Psoas muscle (tissue), 7 donors: ENCODE measurements at regions not wholly inside any gene's neighbourhood (a gene's known extent, or its start where the extent isn't known, plus 50 kb on each side); places are given as distances from the start of the nearest gene placed in this dataset.

ENCODE experiments used
- ATAC-seq, 4 donors: fragments of 200-7000 bp; cut with Tn5 transposase; one replicate each; pipeline ENCODE4 v1.9.1; 2020; ENCODE audit warnings: moderate library complexity in 3 of 4, mild to moderate bottlenecking in 2 of 4
- DNase-seq, 2 donors: peaks; one replicate each; pipeline ENCODE4 v3.0.0-alpha.2; 2020
- H3K27ac ChIP-seq: fragments of 200-600 bp; one replicate; pipeline ENCODE4 v1.8.0; 2022
- H3K27me3 ChIP-seq, 3 donors: fragments of 200-600 bp in 1 of 3; one replicate each; pipeline versions ENCODE4 v1.6.1 to v1.8.0; 2013 to 2022; ENCODE audit warnings: low read length in 2 of 3, mild to moderate bottlenecking in 2 of 3, moderate library complexity in 1 of 3; ENCODE audit not compliant: insufficient read depth in 3 of 3
- H3K36me3 ChIP-seq, 2 donors: fragments of 200-600 bp in 1 of 2; one replicate each; pipeline versions ENCODE4 v1.6.1 to v1.8.0; 2013 to 2022; ENCODE audit warnings: low read depth in 1 of 2, mild to moderate bottlenecking in 1 of 2, moderate library complexity in 1 of 2; ENCODE audit not compliant: insufficient read depth in 1 of 2
- H3K4me1 ChIP-seq: fragments of 200-600 bp; one replicate; pipeline ENCODE4 v1.8.0; 2022
- H3K4me3 ChIP-seq: fragments of 200-600 bp; one replicate; pipeline ENCODE4 v1.8.0; 2022; ENCODE audit warnings: mild to moderate bottlenecking
- H3K9me3 ChIP-seq: fragments of 200-600 bp; one replicate; pipeline ENCODE4 v1.8.0; 2022
- WGBS, 3 donors: extraction: QIAGEN DNeasy Blood & Tissue Kit; methylation state at CpG; one replicate each; pipeline versions ENCODE4 v1.1.6 to v1.1.7; 2013; 5-methylcytosine and 5-hydroxymethylcytosine counted together
- intact Hi-C, 2 donors: fragments of 100-400 bp; cut with DNase I; formaldehyde crosslinking; loops; one replicate each; pipeline versions ENCODE4 v1.11.0 to v1.14.2; 2022
- TF ChIP-seq, protein P1 (sequence below): fragments of 200-600 bp; IDR thresholded peaks from one replicate; pipeline ENCODE4 v1.8.0; 2022; ENCODE audit warnings: antibody characterized with exemption
- donor health status: healthy with polysubstance abuse.
- donor health status: DM: no; HTN: no; CAD: no; lungs with moderate emphysema.
- donor health status: Bipolar disorder and iron deficiency.
- donor health status: healthy.
- donor health status: DM: yes; HTN: yes; CAD: no.
- donor health status: DM: no; HTN: no; CAD: no.
- donor health status: DM: yes; HTN: yes; CAD: no.

DNA sequence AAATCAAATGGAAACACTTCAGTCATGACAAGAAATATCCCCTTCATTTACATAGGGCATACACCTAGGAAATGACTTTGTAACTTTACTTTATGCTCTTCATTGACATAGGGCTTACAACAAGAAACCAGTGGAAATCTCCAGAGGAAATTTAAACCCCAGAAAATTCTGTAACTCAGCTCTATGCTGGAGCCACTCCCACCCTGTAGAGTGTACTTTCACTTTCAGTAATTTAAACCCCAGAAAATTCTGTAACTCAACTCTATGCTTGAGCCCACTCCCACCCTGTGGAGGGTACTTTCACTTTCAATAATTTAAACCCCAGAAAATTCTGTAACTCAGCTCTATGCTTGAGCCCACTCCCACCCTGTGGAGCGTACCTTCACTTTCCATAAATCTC lies 987.1 kb upstream of the CADM2 start:
- DNase-seq, result no peak
- no peak overlapping the region for H3K4me3 ChIP-seq
- H3K27me3 ChIP-seq, result no peaks in the 10 kb centered on the region
- WGBS, 3 donors, result 92 to 100% (median 93%) methylated on average over 1 of the region's 1 CpG
- intact Hi-C loops, result no loop called here
- no peaks in the 10 kb centered on the region for H3K9me3 ChIP-seq
- no peak overlapping the region for H3K27ac ChIP-seq
- TF ChIP-seq, protein P1, sequence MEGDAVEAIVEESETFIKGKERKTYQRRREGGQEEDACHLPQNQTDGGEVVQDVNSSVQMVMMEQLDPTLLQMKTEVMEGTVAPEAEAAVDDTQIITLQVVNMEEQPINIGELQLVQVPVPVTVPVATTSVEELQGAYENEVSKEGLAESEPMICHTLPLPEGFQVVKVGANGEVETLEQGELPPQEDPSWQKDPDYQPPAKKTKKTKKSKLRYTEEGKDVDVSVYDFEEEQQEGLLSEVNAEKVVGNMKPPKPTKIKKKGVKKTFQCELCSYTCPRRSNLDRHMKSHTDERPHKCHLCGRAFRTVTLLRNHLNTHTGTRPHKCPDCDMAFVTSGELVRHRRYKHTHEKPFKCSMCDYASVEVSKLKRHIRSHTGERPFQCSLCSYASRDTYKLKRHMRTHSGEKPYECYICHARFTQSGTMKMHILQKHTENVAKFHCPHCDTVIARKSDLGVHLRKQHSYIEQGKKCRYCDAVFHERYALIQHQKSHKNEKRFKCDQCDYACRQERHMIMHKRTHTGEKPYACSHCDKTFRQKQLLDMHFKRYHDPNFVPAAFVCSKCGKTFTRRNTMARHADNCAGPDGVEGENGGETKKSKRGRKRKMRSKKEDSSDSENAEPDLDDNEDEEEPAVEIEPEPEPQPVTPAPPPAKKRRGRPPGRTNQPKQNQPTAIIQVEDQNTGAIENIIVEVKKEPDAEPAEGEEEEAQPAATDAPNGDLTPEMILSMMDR, result no peak
- H3K4me1 ChIP-seq, result no peaks in the 10 kb centered on the region
- ATAC-seq, result no peak
- no peaks in the 10 kb centered on the region for H3K36me3 ChIP-seq

DNA sequence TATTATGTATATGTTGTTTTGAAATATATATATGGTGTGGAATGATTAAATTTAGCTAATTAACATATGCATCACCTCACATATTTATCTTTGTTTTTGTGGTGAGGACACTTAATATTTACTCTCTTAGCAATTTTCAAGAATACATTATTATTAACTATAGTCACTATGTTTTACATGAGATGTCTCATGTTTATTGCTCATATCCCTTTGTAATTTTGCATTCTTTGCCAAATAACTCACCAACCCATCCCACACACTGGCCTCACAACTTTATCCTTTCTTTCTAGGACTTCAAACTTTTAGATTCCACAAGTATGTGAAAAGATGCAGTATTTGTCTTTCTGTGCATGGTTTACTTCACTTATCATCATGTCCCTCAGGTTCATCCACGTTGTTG lies 950.2 kb upstream of the CADM2 start:
- ATAC-seq (no peak), DNase-seq (no peak)
- Histone ChIP-seq H3K27ac (no peak overlapping the region), H3K36me3 (no peaks in the 10 kb centered on the region), H3K4me3 (no peak overlapping the region), H3K27me3 (no peaks in the 10 kb centered on the region), H3K9me3 (no peaks in the 10 kb centered on the region), H3K4me1 (no peaks in the 10 kb centered on the region)
- intact Hi-C loops, result no loop called here
- TF ChIP-seq, protein P1, result no peak
- 48 to 69% (median 51%) methylated on average over 1 of the region's 1 CpG for WGBS, 3 donors

DNA sequence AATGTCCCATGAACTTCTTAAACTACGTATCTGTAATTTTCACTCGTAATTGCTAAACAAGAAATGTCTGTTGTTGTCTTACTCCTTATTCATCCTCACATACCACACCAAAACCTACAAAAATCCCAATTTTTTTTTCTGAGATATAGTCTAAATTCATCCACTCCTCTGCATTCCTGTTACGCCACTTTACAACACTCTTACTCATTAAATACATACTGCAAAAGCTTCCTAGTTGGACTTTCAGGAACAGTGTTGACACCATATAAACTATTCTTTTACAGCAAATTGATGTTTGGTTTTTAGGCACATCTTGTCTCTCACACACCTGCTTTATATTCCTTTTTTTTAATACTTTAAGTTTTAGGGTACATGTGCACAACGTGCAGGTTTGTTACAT lies 934.9 kb upstream of the CADM2 start:
- no peaks in the 10 kb centered on the region for H3K4me1 ChIP-seq
- no peak for ATAC-seq
- no peaks in the 10 kb centered on the region for H3K27me3 ChIP-seq
- DNase-seq, result no peak
- H3K4me3 ChIP-seq, result no peak overlapping the region
- no peaks in the 10 kb centered on the region for H3K36me3 ChIP-seq
- TF ChIP-seq, protein P1, result no peak
- no peak overlapping the region for H3K27ac ChIP-seq
- no peaks in the 10 kb centered on the region for H3K9me3 ChIP-seq
- WGBS, 3 donors, result 90 to 97% (median 92%) methylated on average over 4 of the region's 4 CpGs
- intact Hi-C loops, result no loop called here

DNA sequence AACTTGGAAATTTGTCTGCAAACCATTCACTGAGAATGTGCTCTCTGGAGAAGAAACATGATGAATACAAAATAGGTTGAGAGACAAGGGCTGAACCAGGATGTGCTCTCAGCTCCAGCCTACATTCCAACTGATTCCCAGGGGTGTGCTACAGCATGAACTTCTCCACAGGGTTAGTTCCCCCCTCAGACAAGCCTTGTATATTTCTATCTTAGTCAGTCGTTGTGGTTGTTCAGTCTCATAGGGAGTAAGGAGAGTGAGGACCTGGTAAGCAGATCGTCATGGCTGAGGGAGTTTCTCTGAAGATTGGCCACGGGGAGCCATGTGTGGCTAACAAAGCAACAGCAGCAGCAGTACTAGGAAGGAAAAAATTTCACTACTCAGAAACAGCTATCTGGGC lies 919.7 kb upstream of the CADM2 start:
- H3K36me3 ChIP-seq, result no peaks in the 10 kb centered on the region
- TF ChIP-seq, protein P1, result no peak
- no peaks in the 10 kb centered on the region for H3K27me3 ChIP-seq
- no peak overlapping the region for H3K4me3 ChIP-seq
- H3K4me1 ChIP-seq, result no peaks in the 10 kb centered on the region
- H3K27ac ChIP-seq, result no peak overlapping the region
- peaks cover 7% of the 10 kb centered on the region for H3K9me3 ChIP-seq
- intact Hi-C loops, result no loop called here
- ATAC-seq, result no peak
- 27 to 36% (median 28%) methylated on average over 3 of the region's 3 CpGs for WGBS, 3 donors
- DNase-seq, result no peak

DNA sequence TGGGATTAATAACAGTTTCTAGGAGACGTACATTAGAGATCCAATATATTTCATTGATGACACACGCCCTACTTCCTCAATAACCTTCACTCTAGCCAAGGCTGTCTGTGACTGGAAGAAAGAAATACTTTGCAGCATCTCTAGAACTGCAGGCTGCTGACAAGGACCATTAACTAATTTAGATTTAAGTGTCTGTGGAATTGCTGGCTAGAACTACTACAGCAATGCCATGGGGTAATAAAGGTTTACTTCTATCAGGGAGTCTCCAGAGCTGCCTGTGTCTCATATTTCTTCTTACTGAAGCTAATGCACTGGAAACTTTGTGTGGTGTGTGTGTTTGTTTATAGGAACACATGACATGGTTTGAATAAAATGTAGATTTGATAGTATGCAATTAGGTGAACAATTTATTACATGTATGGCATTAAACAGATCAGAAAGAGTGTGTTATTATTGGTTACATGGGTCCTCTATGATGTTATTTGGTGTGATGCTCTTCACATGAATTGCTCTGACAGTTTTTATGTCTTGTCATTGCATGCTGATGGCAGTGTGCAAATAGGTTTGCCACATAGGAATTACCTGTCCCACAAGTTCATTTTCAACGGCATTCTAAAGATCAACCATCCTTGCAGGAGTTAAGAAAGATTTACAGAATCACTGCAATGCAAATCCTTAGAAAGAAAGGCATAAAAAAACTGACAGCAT lies 916.2 kb upstream of the CADM2 start:
- no peaks in the 10 kb centered on the region for H3K36me3 ChIP-seq
- H3K27me3 ChIP-seq, result no peaks in the 10 kb centered on the region
- intact Hi-C loops, result no loop called here
- H3K27ac ChIP-seq, result no peak overlapping the region
- no peak for DNase-seq
- H3K4me1 ChIP-seq, result no peaks in the 10 kb centered on the region
- H3K9me3 ChIP-seq, result no peaks in the 10 kb centered on the region
- TF ChIP-seq, protein P1, result no peak
- WGBS, 3 donors, result 47 to 63% (median 51%) methylated on average over 3 of the region's 3 CpGs
- no peak overlapping the region for H3K4me3 ChIP-seq
- ATAC-seq, result no peak
